HFF-Myc (cell line): ENCODE measurements at regions not wholly inside any gene's neighbourhood (a gene's known extent, or its start where the extent isn't known, plus 50 kb on each side); places are given as distances from the start of the nearest gene placed in this dataset.

Experiments used
- DNase-seq: peaks from one replicate; pipeline ENCODE4 v3.0.0-alpha.2; 2011; ENCODE audit warnings: low read depth; ENCODE audit errors: extremely low read depth
- H3K4me3 ChIP-seq: replicated peaks from 2 replicates; pipeline ENCODE4 v1.5.1; 2011; ENCODE audit warnings: low read depth, mild to moderate bottlenecking, control low read depth, low read length
- CTCF ChIP-seq: IDR thresholded peaks from 2 replicates; pipeline ENCODE4 v1.5.1; 2012; ENCODE audit warnings: mild to moderate bottlenecking, low read depth, low read length, control low read depth; ENCODE audit errors: missing control alignments

- H3K4me3 ChIP-seq: no peak overlapping the region
- TF ChIP-seq CTCF: no peak
- no peak for DNase-seq
These were observed 151.0 kb downstream of the TRIB2 start for GRCh38 chr2:12867631-12868287.

- no peak for DNase-seq
- TF ChIP-seq CTCF: no peak
- no peak overlapping the region for H3K4me3 ChIP-seq
These were observed 154.0 kb downstream of the TRIB2 start for GRCh38 chr2:12870692-12871091.

GRCh38 chr2:12871694-12872315, 155.1 kb downstream of the TRIB2 start:
- no peak for DNase-seq
- no peak for TF ChIP-seq CTCF
- H3K4me3 ChIP-seq: no peak overlapping the region

- DNase-seq: no peak
- no peak overlapping the region for H3K4me3 ChIP-seq
- TF ChIP-seq CTCF: no peak
These were observed 161.0 kb downstream of the TRIB2 start for GRCh38 chr2:12877761-12878160.

- no peak for DNase-seq
- no peak overlapping the region for H3K4me3 ChIP-seq
- no peak for TF ChIP-seq CTCF
These were observed 162.9 kb downstream of the TRIB2 start for GRCh38 chr2:12879649-12880048.

GRCh38 chr2:12881952-12882351, 165.2 kb downstream of the TRIB2 start:
- no peak for DNase-seq
- TF ChIP-seq CTCF: no peak
- no peak overlapping the region for H3K4me3 ChIP-seq

- TF ChIP-seq CTCF: no peak
- H3K4me3 ChIP-seq: no peak overlapping the region
- DNase-seq: no peak
These were observed 165.7 kb downstream of the TRIB2 start for GRCh38 chr2:12882393-12882792.
